HL-60 (cell line): ENCODE measurements at regions not wholly inside any gene's neighbourhood (a gene's known extent, or its start where the extent isn't known, plus 50 kb on each side); places are given as distances from the start of the nearest gene placed in this dataset.

Experiments
- GABPA ChIP-seq: IDR thresholded peaks from 2 replicates; pipeline ENCODE4 v1.6.1; 2012; ENCODE audit warnings: low read depth
- POLR2AphosphoS5 ChIP-seq: IDR thresholded peaks from 2 replicates; pipeline ENCODE4 v1.6.1; 2012; ENCODE audit warnings: low read depth
- REST ChIP-seq: IDR thresholded peaks from 2 replicates; pipeline ENCODE4 v1.6.1; 2012; ENCODE audit warnings: low read depth; ENCODE audit not compliant: insufficient replicate concordance
- SPI1 ChIP-seq: IDR thresholded peaks from 2 replicates; pipeline ENCODE4 v1.6.1; 2012; ENCODE audit warnings: low read depth, mild to moderate bottlenecking, borderline replicate concordance
- TF ChIP-seq, protein P1 (sequence below): IDR thresholded peaks from one replicate; pipeline ENCODE4 v1.5.1; 2011; ENCODE audit warnings: low read length, control low read depth, inconsistent platforms; ENCODE audit not compliant: insufficient read depth

DNA sequence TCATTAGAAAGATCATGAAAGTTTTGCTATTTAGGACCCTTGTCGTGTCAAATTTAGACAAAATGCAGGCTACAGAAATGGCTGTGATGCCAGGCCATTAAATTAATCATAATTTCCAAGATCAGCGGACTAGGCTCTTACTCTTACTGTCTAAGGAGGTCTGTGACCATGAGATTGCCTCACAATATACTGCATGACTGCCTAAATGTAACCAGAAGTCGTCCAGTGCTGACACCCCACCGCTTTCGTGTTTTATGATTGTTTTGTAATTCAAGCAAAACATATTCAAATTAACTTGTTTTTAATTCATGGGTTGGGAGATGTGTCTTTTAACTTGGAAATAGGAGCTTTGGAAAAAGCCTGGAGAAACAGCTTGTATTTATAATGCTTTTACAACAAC is 947.5 kb downstream of the BRINP3 start:
- TF ChIP-seq, protein P1, sequence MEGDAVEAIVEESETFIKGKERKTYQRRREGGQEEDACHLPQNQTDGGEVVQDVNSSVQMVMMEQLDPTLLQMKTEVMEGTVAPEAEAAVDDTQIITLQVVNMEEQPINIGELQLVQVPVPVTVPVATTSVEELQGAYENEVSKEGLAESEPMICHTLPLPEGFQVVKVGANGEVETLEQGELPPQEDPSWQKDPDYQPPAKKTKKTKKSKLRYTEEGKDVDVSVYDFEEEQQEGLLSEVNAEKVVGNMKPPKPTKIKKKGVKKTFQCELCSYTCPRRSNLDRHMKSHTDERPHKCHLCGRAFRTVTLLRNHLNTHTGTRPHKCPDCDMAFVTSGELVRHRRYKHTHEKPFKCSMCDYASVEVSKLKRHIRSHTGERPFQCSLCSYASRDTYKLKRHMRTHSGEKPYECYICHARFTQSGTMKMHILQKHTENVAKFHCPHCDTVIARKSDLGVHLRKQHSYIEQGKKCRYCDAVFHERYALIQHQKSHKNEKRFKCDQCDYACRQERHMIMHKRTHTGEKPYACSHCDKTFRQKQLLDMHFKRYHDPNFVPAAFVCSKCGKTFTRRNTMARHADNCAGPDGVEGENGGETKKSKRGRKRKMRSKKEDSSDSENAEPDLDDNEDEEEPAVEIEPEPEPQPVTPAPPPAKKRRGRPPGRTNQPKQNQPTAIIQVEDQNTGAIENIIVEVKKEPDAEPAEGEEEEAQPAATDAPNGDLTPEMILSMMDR, result no peak
- TF ChIP-seq POLR2AphosphoS5, result no peak
- TF ChIP-seq REST, result no peak
- TF ChIP-seq SPI1, result no peak
- TF ChIP-seq GABPA, result no peak
